Loucy (cell line): ENCODE measurements at regions not wholly inside any gene's neighbourhood (a gene's known extent, or its start where the extent isn't known, plus 50 kb on each side); places are given as distances from the start of the nearest gene placed in this dataset.

Experiments used
- H2AFZ ChIP-seq: fragments of 200-600 bp; sonication (generic); 2 replicates; pipeline ENCODE4 v1.6.0; 2016; ENCODE audit warnings: antibody characterized with exemption, mild to moderate bottlenecking, low read length, moderate library complexity
- H3F3A ChIP-seq: fragments of 200-600 bp; 2 replicates; pipeline ENCODE4 v1.6.0; 2016; ENCODE audit warnings: antibody characterized with exemption, low read depth, mild to moderate bottlenecking
- H3K27me3 ChIP-seq: fragments of 200-600 bp; sonication (generic); 2 replicates; pipeline ENCODE4 v1.6.1; 2014; ENCODE audit warnings: low read length, mild to moderate bottlenecking; ENCODE audit not compliant: insufficient read depth, poor library complexity, severe bottlenecking
- H3K36me3 ChIP-seq: fragments of 200-600 bp; sonication (generic); 2 replicates; pipeline ENCODE4 v1.6.1; 2016; ENCODE audit warnings: low read length; ENCODE audit not compliant: insufficient read depth
- H3K4me1 ChIP-seq: fragments of 200-600 bp; sonication (generic); 2 replicates; pipeline ENCODE4 v1.5.1; 2014; ENCODE audit warnings: low read length, mild to moderate bottlenecking; ENCODE audit not compliant: insufficient read depth, poor library complexity, severe bottlenecking
- H3K4me2 ChIP-seq: fragments of 200-600 bp; sonication (generic); 2 replicates; pipeline ENCODE4 v1.6.0; 2014; ENCODE audit warnings: antibody characterized with exemption, low read length, low read depth, mild to moderate bottlenecking; ENCODE audit not compliant: poor library complexity, severe bottlenecking
- H3K4me3 ChIP-seq: fragments of 200-600 bp; sonication (generic); 2 replicates; pipeline ENCODE4 v1.5.1; 2014; ENCODE audit warnings: low read length, mild to moderate bottlenecking, mixed read lengths; ENCODE audit not compliant: poor library complexity, severe bottlenecking
- H3K79me2 ChIP-seq: fragments of 200-600 bp; sonication (generic); 2 replicates; pipeline ENCODE4 v1.6.1; 2014; ENCODE audit warnings: low read length; ENCODE audit not compliant: insufficient read depth
- H3K9ac ChIP-seq: fragments of 200-600 bp; sonication (generic); 2 replicates; pipeline ENCODE4 v1.6.0; 2014; ENCODE audit warnings: mild to moderate bottlenecking, low read depth, low read length, moderate library complexity; ENCODE audit not compliant: poor library complexity, severe bottlenecking
- H3K9me2 ChIP-seq: fragments of 200-600 bp; sonication (generic); replicated peaks from 2 replicates; pipeline ENCODE4 v1.6.1; 2016; ENCODE audit warnings: low read depth, low read length, mixed read lengths
- H3K9me3 ChIP-seq: fragments of 200-600 bp; sonication (generic); 2 replicates; pipeline ENCODE4 v1.6.1; 2014; ENCODE audit warnings: mild to moderate bottlenecking, antibody characterized with exemption, low read length, low read depth; ENCODE audit not compliant: insufficient read depth
- H4K20me1 ChIP-seq: fragments of 200-600 bp; sonication (generic); 2 replicates; pipeline ENCODE4 v1.6.0; 2014; ENCODE audit warnings: antibody characterized with exemption, low read length, mild to moderate bottlenecking; ENCODE audit not compliant: insufficient read depth, poor library complexity, severe bottlenecking
- EZH2phosphoT487 ChIP-seq: fragments of 200-600 bp; IDR thresholded peaks from 2 replicates; pipeline ENCODE4 v1.6.1; 2018; ENCODE audit warnings: antibody characterized with exemption, mild to moderate bottlenecking, moderate library complexity, borderline replicate concordance
- TF ChIP-seq, protein P1 (sequence below): fragments of 200-600 bp; sonication (generic); conservative IDR thresholded peaks from 2 replicates; pipeline ENCODE4 v1.5.1; 2014; ENCODE audit warnings: mild to moderate bottlenecking, antibody characterized with exemption, low read length

DNA sequence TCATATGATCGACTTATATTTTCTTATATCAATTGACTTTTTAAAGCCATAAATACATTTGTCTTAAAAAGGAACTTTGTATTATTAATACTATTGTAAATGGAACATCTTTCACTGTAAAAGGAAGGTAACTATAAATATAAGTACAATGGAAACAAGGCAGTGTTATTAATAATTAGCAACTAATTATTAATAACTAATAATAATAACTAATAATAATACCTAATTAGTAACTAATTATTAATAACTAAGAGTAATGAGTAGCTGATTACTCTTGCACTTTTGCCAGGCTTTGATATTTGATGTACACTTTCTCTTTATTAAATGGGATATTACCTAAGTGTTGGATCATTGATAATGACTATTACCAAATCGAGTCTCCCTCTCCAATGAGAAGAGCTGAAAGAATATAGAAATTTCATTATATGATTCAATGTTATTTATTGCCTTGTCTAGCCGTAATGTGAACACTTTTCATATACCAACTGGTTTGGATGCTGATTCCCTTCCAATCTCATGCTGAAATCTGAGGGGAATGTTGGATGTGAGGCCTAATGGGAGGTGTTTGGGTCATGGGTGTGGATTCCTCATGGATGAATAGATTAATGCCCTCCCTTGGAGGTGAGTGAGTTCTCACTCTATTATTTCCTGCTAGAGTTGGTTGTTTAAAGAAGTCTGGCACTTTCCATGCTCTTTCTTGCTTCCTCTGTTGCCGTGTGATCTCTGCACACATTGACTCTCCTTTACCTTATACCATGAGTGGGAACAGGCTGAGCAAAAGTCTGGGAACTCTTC is 202.1 kb upstream of the ZBTB20 start:
- no peak overlapping the region for H3K9ac ChIP-seq
- no peak overlapping the region for H2AFZ ChIP-seq
- H3K27me3 ChIP-seq = no peaks in the 10 kb centered on the region

DNA sequence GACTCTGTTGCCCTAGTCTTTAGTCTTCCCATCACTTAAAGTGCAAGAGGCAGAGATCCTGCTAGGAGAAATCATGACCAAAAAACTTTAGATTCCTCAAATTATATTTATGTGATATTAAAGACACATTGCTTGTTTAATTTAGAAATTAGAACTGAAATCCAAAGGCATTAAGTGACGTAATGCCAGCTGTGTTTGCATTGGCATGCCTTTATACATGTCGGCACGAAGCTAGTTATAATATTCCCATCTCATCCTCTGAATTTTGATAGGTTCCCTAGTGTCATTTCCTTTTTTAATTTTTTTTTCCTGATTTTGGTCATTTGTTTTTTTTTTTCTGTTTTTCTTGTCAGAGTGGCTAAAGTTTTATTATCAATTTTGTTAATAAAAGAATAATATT is 203.5 kb upstream of the ZBTB20 start:
- Histone ChIP-seq H3K9me2 (0 out of 2 replicates have a peak, but pooled peaks cover 4% of the 10 kb centered on the region), H3K79me2 (no peaks in the 10 kb centered on the region), H3K4me2 (no peak overlapping the region), H3K4me1 (no peaks in the 10 kb centered on the region), H3F3A (no peaks in the 10 kb centered on the region), H3K4me3 (no peak overlapping the region), H4K20me1 (no peaks in the 10 kb centered on the region), H3K9me3 (no peaks in the 10 kb centered on the region), H2AFZ (no peak overlapping the region), H3K27me3 (no peaks in the 10 kb centered on the region), H3K36me3 (no peaks in the 10 kb centered on the region), H3K9ac (no peak overlapping the region)
- TF ChIP-seq EZH2phosphoT487 = no peak
- TF ChIP-seq, protein P1, sequence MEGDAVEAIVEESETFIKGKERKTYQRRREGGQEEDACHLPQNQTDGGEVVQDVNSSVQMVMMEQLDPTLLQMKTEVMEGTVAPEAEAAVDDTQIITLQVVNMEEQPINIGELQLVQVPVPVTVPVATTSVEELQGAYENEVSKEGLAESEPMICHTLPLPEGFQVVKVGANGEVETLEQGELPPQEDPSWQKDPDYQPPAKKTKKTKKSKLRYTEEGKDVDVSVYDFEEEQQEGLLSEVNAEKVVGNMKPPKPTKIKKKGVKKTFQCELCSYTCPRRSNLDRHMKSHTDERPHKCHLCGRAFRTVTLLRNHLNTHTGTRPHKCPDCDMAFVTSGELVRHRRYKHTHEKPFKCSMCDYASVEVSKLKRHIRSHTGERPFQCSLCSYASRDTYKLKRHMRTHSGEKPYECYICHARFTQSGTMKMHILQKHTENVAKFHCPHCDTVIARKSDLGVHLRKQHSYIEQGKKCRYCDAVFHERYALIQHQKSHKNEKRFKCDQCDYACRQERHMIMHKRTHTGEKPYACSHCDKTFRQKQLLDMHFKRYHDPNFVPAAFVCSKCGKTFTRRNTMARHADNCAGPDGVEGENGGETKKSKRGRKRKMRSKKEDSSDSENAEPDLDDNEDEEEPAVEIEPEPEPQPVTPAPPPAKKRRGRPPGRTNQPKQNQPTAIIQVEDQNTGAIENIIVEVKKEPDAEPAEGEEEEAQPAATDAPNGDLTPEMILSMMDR = no peak

More for the DNA sequence above, 202.1 kb upstream of the ZBTB20 start:
- Histone ChIP-seq H3K4me1 (no peaks in the 10 kb centered on the region), H3K9me3 (no peaks in the 10 kb centered on the region), H4K20me1 (no peaks in the 10 kb centered on the region), H3K4me3 (no peak overlapping the region), H3K79me2 (no peaks in the 10 kb centered on the region), H3K9me2 (0 out of 2 replicates have a peak, but pooled peaks cover 2% of the 10 kb centered on the region), H3K36me3 (no peaks in the 10 kb centered on the region), H3F3A (no peaks in the 10 kb centered on the region), H3K4me2 (no peak overlapping the region)
- no peak for TF ChIP-seq EZH2phosphoT487
- TF ChIP-seq, protein P1 = no peak

DNA sequence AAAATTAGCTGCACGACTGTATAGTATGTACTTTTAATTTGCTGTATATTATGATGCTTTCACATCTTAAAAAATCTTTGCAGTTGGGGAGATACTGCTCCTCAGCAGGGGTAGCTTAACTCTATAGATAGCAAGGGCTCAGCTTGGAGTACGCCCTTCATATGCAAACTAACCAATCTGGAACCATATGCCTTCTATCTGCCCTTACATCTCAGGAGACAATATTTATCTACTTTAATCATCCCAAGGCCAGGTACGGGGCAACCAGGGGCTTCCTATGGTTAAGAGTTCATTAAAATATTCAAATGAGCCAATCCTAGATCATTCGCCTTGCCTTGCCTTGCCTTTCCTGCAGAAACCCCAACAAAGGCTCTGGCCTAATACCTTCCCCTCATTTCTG is 204.1 kb upstream of the ZBTB20 start:
- H3K9me3 ChIP-seq = no peaks in the 10 kb centered on the region
- no peak overlapping the region for H3K4me2 ChIP-seq
- no peaks in the 10 kb centered on the region for H3K79me2 ChIP-seq
- H4K20me1 ChIP-seq = no peaks in the 10 kb centered on the region
- no peaks in the 10 kb centered on the region for H3K27me3 ChIP-seq
- H2AFZ ChIP-seq = no peak overlapping the region
- no peak overlapping the region for H3K4me3 ChIP-seq
- no peaks in the 10 kb centered on the region for H3K4me1 ChIP-seq
- no peaks in the 10 kb centered on the region for H3K36me3 ChIP-seq
- H3F3A ChIP-seq = no peaks in the 10 kb centered on the region
- no peak for TF ChIP-seq EZH2phosphoT487
- TF ChIP-seq, protein P1 = no peak
- no peak overlapping the region for H3K9ac ChIP-seq
- H3K9me2 ChIP-seq = 0 out of 2 replicates have a peak, but pooled peaks cover 4% of the 10 kb centered on the region
